ENCODE measurements at regions not wholly inside any gene's neighbourhood (a gene's known extent, or its start where the extent isn't known, plus 50 kb on each side); places are given as distances from the start of the nearest gene placed in this dataset.

DNA sequence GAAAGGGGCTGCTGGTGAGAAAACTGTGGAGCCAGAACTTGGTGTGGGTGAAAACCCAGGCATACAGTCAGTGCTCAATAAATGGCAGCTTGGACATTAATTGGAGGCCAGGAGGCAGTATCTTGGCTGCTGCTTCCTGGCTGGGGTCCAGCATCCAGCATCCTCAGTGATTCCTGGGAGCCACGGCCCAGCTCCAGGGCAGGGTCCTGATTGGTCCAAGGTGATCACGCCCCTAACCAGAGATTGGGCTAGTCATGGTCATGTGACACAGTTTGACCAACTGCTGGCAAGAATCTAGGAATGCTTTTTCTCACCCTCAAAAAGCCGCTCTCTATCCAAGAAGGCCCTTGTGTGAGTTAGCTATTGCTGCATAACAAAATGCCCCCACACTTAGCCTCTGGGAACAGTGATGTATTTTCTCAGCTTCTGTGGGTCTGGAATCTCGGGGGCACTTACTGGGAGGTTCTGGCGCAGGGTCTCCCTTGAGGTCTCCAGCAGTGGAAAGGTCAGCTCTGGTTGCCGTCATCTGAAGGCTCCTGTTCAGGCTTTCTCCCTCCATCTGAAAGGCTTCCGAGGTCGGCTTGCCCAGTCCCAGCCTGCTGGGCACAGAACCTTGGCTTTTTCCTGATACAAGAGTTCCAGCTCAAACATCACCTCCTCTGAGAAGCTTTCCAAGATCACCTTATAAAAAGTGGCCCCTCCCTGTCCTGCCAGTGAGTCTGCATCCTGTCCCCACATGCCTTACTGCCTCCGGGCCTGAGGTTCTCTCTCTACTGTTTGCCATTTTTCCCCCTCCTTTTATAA, 119.2 kb upstream of the NCOR2 start:
- no peak for DNase-seq

DNA sequence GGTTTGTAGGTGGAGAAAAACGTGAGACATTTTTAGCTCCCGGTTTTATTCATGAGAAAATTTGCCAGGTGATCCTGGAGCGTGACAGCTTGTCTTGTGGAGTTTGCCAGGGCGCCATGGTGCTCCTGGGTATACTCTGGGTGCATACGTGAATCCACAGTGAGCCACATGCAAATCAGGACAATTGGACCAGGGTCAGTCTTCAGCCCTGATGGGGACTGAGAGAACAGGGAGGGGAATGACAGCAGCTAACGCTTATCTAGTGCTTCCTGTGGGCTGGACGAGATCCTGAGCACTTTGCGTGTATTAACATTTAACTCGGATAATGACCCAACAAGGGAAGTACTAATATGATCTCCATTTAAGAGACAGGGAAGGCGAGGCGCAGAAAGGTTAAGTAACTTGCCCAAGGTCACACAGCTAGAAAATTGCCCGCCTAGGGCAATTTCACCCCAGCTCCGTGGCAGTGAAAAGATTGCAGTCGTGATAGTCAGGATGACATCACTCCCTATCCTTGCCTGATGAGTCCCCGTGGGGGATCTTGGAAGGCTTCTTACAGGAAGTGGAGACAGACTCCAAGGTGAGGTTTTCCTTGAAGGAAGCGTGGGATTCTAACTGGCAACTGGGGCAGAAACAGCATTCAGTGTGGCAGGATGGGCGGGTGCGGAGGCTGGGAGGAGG, 118.4 kb upstream of the NCOR2 start:
- DNase-seq: no peak

DNA sequence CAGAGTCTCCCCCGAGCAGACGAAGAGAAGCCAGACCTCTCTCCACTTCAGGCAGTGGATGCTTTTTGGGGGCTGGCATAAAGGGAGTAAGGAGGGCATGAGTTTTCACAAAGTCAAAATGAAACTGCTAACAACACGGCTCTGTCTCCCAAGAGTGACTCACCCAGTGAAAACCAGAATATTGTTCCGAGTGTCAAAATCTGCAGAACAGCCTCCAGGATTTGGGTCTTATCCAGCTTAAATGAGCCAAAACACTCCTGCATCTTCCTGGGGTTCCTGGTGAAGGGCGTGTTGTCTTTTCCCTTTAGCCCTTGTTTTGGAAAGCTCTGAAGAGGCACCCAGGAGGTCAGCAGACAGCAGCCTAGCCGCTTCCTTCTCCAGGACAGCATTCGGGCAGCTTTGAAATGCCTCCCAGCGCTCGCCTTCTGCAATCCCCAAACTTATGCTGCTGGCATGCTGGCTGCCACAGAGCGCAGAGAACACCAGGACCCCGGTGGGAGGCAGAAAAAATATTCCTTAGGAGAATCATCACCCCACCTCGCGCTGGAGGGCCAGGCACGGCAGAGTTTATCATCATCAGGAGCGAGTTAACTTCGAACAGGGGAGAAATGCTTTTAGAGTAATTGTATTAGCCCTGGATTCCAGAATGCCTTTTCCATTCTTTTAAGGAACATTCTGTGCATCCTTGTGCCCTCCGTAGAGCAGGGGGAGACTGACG, 117.7 kb upstream of the NCOR2 start:
- no peak for DNase-seq

DNA sequence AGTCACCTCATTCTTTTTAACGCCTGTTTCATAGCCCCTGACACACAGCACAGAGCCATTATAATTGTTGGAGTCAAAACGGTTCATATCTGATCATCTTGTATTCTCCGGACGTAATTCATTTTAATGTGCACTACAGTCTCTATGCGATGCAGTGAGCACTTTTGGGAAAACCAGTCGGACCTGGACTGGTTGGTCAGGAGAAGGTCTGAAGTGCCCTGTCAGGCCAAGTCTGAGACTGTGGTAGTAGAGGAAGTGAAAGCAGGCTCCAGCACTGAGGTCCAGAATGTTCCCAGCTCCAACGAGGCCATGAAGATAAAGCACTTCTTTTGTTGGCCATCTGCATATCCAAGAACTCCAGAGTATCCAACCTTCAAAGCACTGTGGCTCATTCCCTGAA, 117.1 kb upstream of the NCOR2 start:
- no peak for DNase-seq

DNA sequence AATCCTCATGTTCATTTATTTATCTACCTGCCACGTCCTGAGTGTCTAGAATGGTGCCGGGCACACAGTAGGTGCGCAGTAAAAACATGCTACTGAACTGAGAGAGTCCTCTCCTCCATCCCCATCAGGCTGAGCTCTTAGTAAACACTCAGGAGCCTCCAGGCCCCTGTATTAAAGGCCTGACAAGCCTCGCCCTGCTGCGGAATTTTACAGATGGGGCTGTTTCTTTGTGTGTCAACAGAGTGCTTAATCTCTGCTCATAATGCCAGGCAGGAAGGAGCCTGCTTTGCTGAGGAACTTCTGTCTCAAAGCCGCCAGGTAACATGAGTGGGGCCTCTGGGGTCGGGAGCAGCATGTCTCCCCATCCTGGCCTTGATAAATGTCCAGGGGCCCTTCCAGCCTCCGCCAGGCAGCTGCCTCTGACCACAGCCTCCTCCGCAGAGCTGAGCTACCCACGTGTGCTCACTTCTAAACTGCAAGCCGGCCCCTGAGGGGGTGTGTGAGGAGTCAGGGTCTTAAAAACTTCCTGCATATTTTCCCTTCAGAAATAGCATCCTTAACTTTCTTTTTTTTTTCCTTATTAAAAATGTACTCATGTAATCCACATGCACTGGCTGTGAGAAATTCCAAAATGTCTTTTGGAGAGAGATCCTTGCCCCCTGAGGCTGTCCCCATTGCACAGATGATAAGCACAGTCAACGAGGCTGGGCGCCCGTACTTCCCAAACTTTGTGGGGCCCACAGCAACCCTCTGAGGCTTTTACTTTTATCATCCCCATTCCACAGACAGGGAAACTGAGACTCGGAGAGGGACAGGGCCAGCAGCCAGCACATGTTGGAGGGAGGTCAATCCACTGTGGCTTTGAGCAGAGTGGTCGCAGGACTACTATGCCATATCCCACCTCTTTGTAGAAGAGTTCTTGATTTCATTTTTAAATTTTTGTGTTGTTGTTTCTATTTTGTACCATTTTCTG, 116.0 kb upstream of the NCOR2 start:
- no peak for DNase-seq

DNA sequence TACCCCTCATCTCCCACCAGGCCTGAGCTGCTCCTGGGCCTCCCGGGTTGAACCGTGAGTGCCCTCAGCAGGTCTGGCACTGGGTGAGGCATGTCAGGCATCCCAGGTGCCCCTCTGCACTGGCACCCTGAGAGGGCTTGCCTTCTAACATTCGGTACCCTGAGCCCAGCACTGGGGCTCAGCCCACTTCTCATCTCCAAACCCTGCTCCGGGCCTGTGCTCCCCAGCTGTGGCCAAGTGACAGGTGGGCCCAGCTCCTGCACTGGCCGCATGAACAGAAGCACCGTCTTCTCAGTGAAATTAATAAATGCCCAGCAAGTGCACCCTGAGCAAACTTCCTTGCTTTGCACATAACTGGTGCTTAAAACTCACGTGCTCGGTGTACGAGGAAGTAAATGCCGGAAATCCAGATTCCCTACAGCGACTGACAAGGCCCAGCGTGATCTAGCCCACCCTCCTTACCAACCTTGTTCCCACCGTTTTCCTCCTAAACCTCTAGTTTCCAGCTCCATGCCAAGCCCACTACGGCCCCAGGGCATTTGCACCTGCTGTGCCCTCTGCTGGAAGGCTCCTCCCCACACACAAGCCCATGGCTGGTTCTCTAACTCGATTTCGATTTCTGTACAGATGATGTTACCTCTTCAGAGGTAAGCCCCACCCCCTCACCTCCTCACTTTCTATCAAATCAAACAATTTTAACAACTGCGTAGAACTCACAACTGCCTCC, 115.2 kb upstream of the NCOR2 start:
- no peak for DNase-seq

DNA sequence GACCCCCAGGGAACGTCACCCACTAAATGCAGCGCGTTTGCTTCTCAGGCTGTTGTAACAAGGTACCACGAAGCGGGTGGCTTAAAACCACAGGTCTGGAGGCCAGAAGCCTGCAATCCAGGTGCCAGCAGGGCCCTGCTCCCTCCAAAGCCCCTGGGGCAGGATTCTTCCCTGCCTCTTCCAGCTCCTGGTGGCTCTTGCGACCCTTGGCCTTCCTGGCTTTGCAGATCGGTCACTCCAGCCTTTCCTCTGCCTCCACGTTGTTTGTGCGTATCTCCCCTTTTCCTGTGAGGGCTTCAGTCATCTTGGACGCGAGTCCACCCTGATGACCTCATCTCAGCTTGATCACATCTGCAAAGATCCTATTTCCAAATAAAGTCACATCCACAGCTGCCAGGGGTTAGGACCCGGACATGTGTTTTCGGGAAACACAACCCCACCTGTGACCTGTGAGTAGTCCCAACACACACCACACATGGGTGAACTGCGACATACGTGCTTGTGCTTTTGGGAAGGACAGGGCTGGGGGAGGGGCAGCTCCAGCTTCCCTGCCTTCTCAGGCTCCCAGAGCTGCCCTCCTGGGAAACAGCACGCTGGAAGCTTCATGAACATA, 114.5 kb upstream of the NCOR2 start:
- no peak for DNase-seq

DNA sequence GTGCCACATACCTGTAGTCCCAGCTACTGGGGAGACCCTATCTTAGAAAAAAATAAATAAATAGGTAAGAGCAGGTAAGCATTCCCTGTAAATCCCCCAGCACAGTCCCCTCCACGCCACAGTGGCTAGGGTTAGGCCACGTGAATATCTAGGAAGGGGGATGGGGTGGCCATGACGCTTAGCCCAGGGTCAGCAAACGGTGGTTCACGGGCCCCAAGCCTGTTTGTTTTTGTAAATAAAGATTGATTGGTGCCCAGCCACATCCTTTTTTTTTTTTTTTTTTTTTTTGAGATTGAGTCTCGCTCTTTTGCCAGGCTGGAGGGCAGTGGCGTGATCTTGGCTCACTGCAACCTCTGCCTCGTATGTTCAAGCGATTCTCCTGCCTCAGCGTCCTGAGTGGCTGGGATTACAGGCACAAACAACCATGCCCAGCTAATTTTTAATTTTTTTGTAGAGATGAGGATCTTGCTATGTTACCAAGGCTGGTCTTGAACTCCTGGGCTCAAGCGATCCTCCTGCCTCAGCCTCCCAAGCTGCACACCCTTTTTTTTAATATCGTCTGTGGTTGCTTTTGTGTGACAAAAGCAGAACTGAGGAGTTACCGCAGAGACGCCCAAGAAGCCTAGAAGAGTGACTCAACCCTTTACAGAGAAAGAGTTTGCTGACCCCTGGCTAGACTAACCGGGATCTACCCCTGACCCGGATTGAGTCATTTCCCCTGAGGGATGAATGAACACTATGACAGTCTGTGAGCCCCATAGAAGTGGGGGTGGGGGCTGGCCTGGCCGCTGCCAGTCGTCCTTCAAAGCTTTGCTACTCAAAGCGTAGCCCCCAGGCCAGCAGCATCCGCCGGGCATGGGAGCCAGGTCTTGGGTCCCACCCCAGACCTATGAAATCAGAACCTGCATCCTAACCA, 113.7 kb upstream of the NCOR2 start:
- no peak for DNase-seq

DNA sequence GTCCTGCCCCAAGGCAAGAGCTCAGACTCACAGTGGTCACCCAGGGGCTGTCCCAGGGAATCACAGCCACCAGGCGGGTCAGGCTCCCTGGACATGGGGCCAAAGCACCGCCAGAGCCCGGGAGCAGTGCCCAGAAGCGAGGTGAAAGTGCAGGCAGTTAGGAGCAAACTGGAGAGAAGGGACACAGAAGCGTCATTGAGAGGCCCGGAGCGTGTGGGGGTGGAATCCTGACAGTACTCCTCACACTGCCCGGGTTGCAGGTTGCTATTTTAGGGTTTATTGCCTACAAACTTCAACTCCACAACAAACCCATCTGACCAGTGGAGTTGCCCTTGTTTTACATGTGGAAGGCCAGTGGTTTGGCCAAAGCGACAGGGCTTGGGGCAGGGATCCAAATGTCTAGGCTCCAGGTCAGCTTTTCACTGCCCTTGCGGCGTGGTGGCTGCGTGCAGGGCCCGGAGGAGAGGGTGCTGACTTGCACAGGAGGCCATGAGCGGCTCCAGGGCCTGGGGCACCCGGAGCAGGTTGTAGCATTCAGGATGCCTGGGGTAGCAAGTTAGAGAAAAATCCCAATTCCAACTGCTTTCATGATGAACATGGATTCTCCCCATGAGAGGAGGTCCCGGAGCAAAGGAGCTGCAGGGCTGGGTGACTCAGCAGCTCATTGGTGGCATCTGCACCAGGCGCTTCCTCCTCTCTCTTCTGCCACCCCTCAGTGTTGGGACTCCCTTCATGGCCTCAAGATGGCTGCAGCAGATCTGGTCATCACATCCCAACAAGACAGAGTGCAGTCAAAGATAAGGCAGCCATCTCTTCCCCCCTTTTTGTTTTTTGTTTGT, 112.3 kb upstream of the NCOR2 start:
- no peak for DNase-seq

DNA sequence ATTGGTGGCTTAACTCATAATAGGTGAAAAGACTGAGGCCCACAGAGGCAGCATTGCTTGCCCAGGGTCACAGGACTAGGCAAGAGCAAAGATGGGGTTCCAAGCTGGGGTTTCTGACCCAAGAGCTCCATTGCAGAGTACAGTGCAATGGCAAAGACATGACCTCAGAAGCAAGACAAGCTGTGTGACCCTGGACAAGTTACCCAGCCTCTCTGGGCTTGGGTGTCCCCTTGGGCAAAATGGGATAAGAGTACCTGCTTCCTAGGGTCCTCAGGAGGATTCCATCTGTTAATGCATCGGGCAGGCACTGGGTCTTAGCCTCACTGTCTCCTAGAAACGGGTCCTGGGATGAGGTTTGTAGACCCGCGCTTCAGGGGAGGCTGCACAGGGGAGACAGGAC, 111.6 kb upstream of the NCOR2 start:
- DNase-seq: no peak

DNA sequence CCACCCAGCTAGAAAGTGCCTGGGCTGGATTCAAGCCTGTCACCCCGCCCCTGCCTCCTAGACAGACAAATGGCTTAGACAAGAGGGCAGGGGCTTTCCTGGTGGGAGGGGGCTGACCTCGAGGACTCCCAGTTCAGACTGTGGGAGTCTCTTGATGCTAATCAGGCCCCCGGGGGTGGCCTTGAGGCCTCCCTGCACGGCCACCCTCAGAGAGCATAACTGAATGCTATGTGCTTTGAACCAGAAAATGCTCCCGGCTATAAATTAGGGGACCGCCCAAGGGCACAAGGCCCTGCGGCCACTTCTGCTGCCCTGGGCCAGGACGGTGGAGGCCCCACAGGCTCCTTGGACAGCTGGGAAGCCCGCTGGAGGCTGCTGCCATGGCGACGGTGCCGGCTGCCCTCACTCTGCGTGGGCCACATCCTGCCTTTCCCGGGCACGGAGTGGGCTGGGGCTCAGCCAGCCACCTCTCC, 111.0 kb upstream of the NCOR2 start:
- DNase-seq: no peak

DNA sequence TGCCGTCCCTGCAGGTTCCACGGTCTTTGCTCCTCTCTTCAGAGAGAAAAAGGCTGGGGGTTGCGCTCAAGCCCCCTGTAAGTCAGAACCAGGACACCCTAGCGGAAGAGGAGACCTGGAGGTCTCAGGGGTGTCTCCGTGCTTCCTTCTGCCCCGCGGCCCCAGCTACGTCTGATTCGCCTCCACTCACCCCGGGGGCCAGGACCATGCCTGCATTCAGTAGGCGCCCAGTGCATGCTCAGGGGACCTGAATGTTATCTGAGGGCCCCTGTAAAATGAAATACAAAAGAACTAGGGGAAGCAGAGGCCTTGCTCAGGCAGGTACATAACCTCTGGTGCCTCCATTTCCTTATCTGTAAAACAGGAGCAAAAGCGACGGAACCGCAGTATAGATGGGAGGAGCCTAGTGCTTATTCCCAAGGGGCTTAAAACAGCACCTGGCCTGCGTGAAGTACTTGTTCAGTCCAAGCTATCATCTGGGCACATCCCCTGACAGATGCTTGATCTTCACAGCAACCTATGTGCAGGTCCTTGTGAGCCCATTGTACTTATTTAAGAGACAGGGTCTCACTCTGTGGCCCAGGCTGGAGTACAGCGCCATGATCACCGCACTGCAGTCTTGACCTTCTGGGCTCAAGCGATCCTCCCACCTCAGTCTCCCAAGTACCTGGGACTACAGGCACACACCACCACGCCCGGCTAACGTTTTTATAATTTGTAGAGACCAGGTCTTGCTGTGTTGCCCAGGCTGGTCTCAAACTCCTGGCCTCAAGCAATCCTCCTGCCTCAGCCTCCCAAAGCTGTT, 110.3 kb upstream of the NCOR2 start:
- DNase-seq: no peak

DNA sequence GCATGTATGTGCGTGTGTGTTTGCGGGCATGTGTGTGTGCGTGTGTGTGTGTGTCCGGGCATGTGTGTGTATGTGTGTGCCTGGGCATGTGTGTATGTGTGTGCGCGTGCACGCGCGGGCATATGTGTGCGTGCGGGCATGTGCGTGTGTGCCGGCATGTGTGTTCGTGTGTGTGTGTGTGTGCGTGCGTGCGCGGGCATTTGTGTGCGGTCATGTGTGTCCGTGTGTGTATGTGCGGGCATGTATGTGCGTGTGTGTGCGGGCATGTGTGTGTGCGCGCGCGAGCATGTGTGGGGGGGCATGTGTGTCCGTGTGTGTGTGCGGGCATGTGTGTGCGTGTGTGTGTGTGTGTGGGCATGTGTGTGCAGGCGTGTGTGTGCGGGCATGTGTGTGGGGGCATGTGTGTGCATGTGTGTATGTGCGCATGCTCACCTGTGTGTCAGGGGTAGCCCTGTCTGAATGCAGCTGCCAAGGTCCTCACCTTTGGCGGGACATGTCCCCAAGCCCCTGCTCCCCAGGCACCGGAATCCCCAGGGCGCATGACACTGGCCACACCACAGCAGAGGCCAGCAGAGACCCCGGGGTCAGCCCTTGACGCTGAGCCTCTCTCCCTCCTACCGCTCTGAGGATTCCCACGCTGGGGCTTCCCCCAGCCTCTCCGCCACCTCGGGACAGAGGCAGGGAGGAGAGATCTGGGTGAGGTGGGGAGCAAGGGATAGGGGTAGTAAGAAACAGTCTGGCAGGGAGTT, 109.5 kb upstream of the NCOR2 start:
- no peak for DNase-seq

DNA sequence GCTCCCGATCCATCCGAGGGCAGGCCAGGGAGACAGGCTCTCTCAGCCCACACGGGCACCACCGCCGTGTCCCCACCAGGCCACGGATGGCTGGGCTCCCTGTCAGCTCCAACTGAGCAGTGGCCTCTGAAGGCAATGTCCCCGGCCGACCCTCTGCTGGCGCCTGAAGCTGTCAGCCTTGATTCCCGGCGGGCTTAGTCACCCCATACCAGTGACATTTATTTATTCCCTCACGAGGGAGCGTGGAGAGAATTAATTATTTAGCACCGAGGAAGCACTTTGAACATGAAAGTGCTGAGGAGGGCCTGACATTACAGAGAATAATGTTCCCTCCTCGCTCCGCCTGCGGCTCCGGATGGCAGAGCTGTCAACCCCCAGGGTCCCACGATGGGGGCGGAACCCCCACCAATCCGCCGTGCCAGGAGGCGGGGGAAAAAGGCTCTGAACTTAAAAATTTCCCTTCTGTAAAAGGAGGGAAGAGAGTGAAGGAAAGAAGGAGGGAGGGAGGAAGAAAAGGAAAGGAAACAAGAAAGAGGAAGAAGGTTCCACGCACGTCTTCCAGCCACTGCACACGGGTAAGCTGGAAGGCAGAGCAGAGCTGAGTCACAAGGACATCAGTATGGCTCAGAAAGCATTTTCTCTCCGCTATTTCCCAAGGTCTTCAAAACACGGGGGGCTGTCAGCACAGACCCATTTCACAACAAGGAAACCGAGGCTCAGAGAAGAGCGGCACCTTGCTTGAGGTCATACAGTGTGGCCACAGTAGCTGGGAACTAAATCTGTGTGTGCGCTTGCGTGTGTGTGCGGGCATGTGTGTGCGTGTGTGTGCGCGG, 108.7 kb upstream of the NCOR2 start:
- DNase-seq: no peak

DNA sequence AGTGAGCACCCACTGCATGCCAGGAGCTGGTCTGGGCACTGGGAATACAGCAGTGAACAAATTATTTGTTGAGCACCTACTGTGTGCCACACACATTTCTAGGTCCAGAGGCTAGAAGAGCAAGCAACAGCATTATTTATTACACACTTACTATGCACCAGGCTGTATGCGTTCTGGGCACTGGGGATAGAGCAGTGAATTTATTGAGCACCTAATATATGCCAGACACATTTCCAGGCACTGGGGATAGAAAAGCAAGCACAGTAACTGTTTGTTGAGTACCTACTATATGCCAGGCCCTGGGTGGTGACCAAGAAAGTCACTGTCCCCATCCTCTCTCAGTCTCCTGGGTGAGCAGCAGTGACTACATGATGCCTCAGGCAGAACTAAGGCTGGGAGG, 107.5 kb upstream of the NCOR2 start:
- no peak for DNase-seq

DNA sequence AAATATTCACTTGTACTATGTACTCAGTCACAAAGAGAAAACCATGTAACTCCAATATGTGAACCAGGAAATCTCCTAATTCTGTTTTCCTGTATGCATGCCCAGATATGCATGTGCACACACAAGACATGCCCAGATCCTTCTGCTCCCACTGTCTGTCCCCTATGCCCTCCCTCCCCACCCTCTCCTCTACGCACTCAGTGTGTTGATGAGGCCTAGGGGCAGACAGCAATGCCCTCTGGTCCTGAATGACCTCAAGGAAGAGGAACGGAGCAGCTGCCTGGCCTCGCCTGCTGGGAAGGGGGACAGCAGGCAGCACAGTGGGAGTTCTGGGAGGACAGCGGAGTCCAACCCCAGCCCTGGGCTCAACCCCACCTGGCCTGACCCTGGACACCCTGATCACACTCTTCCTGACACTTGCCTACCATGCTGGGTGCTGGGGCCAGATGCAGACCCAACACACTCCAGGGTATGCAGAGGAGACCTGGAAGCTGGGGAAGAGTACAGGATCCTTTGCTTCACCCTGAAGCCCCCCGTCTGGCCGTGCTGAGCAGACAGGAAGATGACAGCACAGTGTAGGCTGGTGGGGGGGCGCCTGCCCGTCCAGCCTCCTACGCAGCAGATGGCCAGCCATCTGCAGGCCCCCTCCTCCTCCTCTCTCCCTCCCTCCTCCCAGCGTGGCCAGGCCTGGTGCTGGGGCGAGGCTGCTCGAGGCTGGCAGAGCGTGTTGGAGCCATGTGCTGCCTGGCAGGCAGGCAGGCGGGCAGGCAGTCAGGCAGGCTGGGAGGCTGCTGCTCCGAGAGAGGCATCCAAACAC, 106.6 kb upstream of the NCOR2 start:
- no peak for DNase-seq
